ENCODE measurements at regions not wholly inside any gene's neighbourhood (a gene's known extent, or its start where the extent isn't known, plus 50 kb on each side); places are given as distances from the start of the nearest gene placed in this dataset.

DNA sequence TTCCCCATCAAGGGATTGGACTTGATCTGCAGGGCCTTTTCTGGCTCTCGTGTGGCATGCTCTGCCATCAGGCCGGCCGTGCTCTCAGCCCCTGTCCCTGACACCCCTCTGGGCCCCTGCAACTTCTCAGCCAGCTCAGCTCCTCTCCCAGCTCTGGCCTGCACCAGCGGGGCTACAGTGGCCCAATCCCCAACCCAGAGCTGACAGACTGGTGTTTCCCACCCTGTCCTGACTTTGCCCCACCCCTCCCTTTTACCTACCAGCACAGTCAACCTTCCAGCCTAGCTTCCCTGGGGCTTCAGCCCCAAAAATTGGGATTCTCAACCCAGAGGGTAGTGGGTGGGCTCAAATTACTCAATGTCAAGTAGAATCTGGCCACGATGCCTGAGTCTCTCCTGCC lies 149.3 kb downstream of the SYF2 start:
- TF ChIP-seq, protein P1, sequence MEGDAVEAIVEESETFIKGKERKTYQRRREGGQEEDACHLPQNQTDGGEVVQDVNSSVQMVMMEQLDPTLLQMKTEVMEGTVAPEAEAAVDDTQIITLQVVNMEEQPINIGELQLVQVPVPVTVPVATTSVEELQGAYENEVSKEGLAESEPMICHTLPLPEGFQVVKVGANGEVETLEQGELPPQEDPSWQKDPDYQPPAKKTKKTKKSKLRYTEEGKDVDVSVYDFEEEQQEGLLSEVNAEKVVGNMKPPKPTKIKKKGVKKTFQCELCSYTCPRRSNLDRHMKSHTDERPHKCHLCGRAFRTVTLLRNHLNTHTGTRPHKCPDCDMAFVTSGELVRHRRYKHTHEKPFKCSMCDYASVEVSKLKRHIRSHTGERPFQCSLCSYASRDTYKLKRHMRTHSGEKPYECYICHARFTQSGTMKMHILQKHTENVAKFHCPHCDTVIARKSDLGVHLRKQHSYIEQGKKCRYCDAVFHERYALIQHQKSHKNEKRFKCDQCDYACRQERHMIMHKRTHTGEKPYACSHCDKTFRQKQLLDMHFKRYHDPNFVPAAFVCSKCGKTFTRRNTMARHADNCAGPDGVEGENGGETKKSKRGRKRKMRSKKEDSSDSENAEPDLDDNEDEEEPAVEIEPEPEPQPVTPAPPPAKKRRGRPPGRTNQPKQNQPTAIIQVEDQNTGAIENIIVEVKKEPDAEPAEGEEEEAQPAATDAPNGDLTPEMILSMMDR (conservative IDR thresholded peaks at IDR 0.05 in 1 of 2, IDR thresholded peaks at IDR 0.05 in 1 of 2; ENCODE audit: low read depth in 1 of 2, low read length in 2 of 2), result no peak
- no peak for TF ChIP-seq EZH2 (IDR thresholded peaks at IDR 0.05; ENCODE audit: low read length, missing control alignments)
